ENCODE measurements at regions not wholly inside any gene's neighbourhood (a gene's known extent, or its start where the extent isn't known, plus 50 kb on each side); places are given as distances from the start of the nearest gene placed in this dataset.

DNA sequence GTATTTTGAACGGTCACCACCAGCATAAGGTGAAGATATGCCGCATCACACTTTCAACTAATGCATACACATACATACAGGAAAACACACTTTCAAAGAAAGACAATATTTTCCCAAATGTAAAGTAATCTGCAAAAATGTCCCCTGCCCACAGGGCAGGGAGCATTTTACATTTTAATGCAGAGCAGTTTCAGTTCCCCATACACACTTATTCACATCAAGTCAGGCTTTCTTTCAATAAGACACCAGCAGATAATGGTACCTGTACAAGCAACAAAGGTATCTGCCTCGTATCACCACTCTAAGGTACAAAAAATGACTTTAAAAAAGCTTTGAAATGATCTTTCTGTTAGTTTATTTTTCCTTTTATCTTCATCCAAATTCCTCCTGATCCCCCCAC lies 247.1 kb upstream of the CCNG1 start:
- no peak for TF ChIP-seq CTCF (IDR thresholded peaks at IDR 0.05; ENCODE audit: control extremely low read depth, extremely low read depth, low read depth, missing control alignments)
- CTCF ChIA-PET: no interaction called here
- no peak for DNase-seq (ENCODE audit: extremely low spot score)
- POLR2A ChIA-PET: no interaction called here

DNA sequence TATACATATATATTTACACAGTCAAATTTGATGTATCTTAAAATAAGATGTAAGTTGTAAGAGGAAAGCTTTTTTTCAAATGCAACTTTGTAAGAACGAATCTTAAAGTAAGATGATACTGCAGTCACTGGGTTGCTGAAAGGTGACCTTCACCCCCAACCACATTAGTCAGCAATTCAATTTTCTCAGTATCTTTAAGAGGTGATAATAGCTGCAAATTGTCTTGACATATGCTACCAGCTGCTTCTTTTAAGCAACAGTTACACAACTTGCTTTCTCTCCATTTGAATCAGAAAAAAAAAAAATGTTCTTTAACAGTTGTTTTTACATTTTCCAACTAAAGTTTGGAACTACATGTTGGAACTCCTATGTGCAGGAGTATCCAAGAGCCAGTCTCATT lies 246.6 kb upstream of the CCNG1 start:
- no peak for TF ChIP-seq CTCF (IDR thresholded peaks at IDR 0.05; ENCODE audit: control extremely low read depth, extremely low read depth, low read depth, missing control alignments)
- POLR2A ChIA-PET: no interaction called here

DNA sequence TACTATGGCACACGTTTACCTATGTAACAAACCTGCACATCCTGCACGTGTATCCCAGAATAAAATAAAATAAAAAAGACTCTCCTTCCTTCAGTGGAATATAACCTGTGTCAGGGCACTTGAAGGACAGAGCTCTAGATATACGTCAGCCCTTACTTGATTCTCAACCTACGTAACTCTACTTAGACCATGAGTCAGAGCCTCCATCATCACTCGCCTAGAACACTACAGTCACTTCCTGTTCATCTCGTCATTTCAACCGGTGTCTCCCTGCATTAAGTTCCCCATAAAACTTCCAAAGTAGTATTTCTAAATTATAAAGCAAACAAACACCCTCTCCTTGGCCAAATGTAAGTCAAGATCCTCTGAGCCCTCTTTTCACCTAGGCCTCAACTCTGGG lies 243.5 kb upstream of the CCNG1 start:
- no peak for TF ChIP-seq CTCF (IDR thresholded peaks at IDR 0.05; ENCODE audit: control extremely low read depth, extremely low read depth, low read depth, missing control alignments)
- no peak for DNase-seq (ENCODE audit: extremely low spot score)
- CTCF ChIA-PET: no interaction called here
- POLR2A ChIA-PET: no interaction called here

More for the DNA sequence above, 246.6 kb upstream of the CCNG1 start:
- DNase-seq (ENCODE audit: extremely low spot score): no peak
- CTCF ChIA-PET: no interaction called here

DNA sequence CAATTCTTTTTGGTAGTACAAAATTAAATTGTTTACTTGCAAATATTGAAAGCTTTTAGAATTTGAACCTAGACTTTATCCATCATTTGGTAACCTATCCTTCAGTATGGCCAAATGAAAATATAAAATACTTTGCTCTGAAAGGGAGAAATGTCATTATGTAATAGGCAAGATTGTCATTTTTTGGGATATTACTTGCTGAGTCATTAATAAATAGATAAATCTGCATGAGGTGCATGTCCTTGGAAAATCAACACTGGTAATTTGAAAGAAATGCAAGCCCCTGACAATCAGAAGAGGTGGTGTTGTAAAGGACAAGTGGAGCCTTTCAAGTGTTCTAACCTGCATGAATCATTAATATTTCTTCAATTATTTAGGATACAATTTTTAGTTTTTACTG lies 231.8 kb upstream of the CCNG1 start:
- POLR2A ChIA-PET: no interaction called here
- DNase-seq (ENCODE audit: extremely low spot score): no peak
- CTCF ChIA-PET: interaction anchor here (1.0 kb wide), 1 partner anchor 25 kb away, joined by 3 read pairs; no protein-coding TSS in a partner anchor
- TF ChIP-seq CTCF (IDR thresholded peaks at IDR 0.05; ENCODE audit: control extremely low read depth, extremely low read depth, low read depth, missing control alignments): no peak

DNA sequence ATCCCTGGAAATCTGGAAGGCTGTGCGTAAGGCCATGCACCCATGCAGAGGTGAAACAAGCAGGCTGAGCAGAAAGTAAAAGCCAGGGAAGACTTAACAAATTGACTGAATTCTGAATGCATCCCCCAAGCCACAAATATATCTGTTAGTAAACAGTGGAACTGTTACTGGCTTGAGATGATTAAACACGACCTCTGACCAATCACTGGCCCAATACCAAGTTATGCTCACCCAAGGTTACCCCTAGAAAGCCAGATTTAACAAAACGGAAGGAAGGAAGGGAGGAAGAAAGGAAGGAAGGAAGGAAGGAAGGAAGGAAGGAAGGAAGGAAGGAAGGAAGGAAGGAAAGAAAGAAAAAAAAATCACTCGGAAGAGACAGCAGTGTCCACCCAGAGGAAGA lies 215.8 kb upstream of the CCNG1 start:
- POLR2A ChIA-PET: no interaction called here

GRCh38 chr5:163222982-163223381 lies 214.4 kb upstream of the CCNG1 start:
- ChIA-PET CTCF (no interaction called here), POLR2A (no interaction called here)
- no peak for TF ChIP-seq CTCF (IDR thresholded peaks at IDR 0.05; ENCODE audit: control extremely low read depth, extremely low read depth, low read depth, missing control alignments)
- no peak for DNase-seq (ENCODE audit: extremely low spot score)

More for the DNA sequence above, 215.8 kb upstream of the CCNG1 start:
- no peak for DNase-seq (ENCODE audit: extremely low spot score)
- TF ChIP-seq CTCF (IDR thresholded peaks at IDR 0.05; ENCODE audit: control extremely low read depth, extremely low read depth, low read depth, missing control alignments): no peak
- CTCF ChIA-PET: no interaction called here

DNA sequence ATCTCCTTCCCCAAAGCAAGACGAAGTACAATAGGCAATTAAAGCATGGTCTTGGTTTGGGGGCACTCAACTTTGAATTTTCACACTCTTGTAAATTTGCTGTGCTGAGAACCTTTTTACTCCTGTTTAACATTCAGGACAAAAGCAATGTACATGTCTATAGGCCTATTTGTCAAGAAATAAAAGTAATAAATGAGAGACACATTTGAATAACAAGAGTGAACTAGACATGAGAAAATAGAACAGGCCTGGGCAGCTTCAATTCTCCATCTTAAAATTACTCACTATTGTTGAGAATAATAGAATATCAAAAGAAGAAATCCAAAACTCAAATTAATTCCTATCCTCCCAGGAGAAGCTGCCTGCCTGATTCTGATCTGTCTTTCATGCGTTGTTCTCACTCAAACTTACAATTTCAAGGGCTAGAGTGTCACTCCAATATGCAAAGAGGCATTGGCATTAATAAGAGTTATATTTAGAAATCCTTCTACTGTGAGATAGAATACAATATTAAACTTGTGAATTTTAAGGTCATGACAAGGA lies 192.9 kb upstream of the CCNG1 start:
- DNase-seq (ENCODE audit: extremely low spot score): no peak
- CTCF ChIA-PET: interaction anchor here (1.0 to 1.5 kb wide), 3 partner anchors 9 to 28 kb away, joined by 3 to 4 read pairs (median 3); no protein-coding TSS in a partner anchor
- TF ChIP-seq CTCF (IDR thresholded peaks at IDR 0.05; ENCODE audit: control extremely low read depth, extremely low read depth, low read depth, missing control alignments): no peak
- POLR2A ChIA-PET: no interaction called here
